Fibroblast of pulmonary artery (primary cell): ENCODE measurements at regions not wholly inside any gene's neighbourhood (a gene's known extent, or its start where the extent isn't known, plus 50 kb on each side); places are given as distances from the start of the nearest gene placed in this dataset.

Source experiments
- DNase-seq: peaks from one replicate; pipeline ENCODE4 v3.0.0-alpha.2; 2010; ENCODE audit warnings: low read depth
- H3K4me3 ChIP-seq: replicated peaks from 2 replicates; pipeline ENCODE4 v1.5.1; 2011; ENCODE audit warnings: low read depth, mild to moderate bottlenecking, control low read depth, low read length, moderate library complexity
- CTCF ChIP-seq: IDR thresholded peaks from 2 replicates; pipeline ENCODE4 v1.5.1; 2011; ENCODE audit warnings: mild to moderate bottlenecking, control low read depth, low read length, inconsistent platforms; ENCODE audit errors: missing control alignments

GRCh38 chr6:16078064-16078463 lies 50.8 kb upstream of the MYLIP start:
- no peak for TF ChIP-seq CTCF
- DNase-seq, result no peak
- H3K4me3 ChIP-seq, result no peak overlapping the region

GRCh38 chr6:16069671-16070070 lies 59.2 kb upstream of the MYLIP start:
- TF ChIP-seq CTCF, result no peak
- DNase-seq, result no peak
- H3K4me3 ChIP-seq, result no peak overlapping the region

- no peak for DNase-seq
- no peak for TF ChIP-seq CTCF
- no peak overlapping the region for H3K4me3 ChIP-seq
Measured at GRCh38 chr6:16069222-16069621, 59.7 kb upstream of the MYLIP start.

DNA sequence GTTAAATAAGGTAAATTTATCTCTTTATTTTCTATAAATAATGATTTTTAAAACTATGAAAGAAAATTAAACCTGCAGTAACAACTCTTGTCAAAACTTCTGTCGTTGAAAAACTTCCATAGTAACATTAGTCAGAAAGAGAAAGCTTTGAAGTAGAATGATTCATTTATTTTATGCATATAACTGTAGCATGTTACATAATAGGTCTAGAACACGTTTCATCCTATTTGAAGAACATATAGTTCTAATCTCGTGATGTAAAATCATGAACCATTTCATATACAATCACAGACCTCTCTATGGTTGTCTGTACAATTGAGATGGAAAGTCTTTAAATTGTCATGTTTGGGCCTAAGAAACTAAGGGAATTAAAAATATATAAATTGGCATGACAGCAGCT lies 61.3 kb upstream of the MYLIP start:
- TF ChIP-seq CTCF, result no peak
- no peak overlapping the region for H3K4me3 ChIP-seq
- no peak for DNase-seq

GRCh38 chr6:16064671-16065072 lies 64.2 kb upstream of the MYLIP start:
- H3K4me3 ChIP-seq, result no peak overlapping the region
- TF ChIP-seq CTCF, result no peak
- DNase-seq, result no peak

DNA sequence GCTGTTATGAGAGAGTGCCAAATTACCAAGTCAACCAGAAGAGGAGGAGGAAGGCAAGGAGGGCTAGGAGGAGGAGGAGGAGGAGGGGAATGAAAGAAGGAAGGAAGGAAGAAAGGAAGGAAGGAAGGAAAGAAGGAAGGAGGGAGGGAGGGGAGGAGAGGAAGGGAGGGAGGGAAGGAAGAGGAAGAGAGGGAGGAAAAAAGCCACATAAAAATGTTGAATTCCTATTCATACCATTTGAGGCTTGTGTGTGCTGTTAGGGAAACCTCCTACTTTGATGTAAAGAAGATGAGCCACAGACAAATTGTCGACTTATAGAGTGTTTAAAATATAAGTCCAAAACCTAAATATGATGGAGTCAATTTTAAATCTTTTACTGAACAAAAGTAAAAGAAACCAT lies 65.3 kb upstream of the MYLIP start:
- TF ChIP-seq CTCF, result no peak
- H3K4me3 ChIP-seq, result no peak overlapping the region
- DNase-seq, result no peak

DNA sequence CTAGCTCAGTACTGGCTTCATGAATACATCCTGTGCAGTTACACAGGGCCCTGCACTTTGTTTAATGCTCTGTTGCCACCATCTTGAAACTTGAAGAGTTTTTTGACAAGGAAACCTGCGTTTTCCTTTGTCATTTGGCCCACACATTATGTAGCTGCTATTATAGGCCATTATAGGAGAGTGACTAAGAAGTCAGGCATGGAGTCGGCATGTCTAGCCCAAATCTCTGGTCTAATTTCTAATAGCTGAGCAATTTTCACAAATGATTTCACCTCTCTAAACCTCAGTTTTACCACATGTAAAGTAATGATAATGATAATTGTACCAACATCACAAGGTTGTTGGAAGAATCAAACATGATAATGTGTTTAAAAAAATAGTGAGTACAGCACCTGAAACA lies 67.1 kb upstream of the MYLIP start:
- no peak overlapping the region for H3K4me3 ChIP-seq
- TF ChIP-seq CTCF, result no peak
- no peak for DNase-seq
